ENCODE measurements at regions not wholly inside any gene's neighbourhood (a gene's known extent, or its start where the extent isn't known, plus 50 kb on each side); places are given as distances from the start of the nearest gene placed in this dataset.

DNA sequence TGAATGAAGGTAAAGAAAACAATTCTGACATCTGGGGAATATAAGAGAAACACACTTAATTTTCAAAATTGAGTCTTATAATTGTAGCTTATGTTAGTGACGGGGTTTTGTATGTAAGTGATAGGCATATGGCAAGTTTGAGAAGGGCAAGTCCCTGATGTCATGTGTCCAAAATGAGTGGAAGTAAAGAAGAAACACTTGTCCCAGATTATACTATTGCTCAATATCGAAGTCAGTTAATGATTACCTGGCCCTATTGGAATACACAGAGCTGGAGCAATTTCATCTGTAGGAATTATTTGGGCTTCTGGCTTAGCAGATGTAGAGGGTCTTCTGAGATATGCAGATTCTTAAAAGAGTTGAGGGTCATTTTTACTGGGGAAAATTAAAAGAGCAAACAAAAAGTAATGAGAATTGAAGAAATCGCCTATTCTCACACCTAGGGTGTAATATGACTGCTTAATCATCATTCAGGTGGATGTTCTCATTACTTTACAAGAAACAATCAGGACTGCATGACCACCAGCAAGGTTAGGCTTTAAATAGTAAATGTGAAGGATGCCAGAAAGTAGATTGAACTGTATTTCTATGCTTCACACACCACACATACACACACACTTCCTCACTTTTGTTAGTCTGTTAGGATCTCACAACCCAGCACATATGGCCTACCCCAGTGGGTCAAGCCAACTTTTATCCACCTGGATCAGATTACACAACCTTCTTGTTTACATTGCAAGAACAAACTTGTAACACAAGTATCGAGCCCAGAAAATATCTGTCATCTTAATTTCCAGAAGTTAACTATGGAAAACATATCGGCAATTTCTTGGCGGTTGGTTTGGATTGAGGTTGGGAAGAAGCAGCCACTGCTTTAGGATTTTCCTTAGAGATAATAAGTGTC, 183.3 kb upstream of the LRRC3B start:
- TF ChIP-seq, protein P1, sequence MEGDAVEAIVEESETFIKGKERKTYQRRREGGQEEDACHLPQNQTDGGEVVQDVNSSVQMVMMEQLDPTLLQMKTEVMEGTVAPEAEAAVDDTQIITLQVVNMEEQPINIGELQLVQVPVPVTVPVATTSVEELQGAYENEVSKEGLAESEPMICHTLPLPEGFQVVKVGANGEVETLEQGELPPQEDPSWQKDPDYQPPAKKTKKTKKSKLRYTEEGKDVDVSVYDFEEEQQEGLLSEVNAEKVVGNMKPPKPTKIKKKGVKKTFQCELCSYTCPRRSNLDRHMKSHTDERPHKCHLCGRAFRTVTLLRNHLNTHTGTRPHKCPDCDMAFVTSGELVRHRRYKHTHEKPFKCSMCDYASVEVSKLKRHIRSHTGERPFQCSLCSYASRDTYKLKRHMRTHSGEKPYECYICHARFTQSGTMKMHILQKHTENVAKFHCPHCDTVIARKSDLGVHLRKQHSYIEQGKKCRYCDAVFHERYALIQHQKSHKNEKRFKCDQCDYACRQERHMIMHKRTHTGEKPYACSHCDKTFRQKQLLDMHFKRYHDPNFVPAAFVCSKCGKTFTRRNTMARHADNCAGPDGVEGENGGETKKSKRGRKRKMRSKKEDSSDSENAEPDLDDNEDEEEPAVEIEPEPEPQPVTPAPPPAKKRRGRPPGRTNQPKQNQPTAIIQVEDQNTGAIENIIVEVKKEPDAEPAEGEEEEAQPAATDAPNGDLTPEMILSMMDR (IDR thresholded peaks at IDR 0.05; ENCODE audit: low read depth, low read length), result no peak
- TF ChIP-seq EZH2phosphoT487 (IDR thresholded peaks at IDR 0.05; ENCODE audit: low read depth), result no peak

Data from OCI-LY3 (cell line).